Astrocyte (in vitro differentiated cells and primary cell): ENCODE measurements at regions not wholly inside any gene's neighbourhood (a gene's known extent, or its start where the extent isn't known, plus 50 kb on each side); places are given as distances from the start of the nearest gene placed in this dataset.

Experiments
- DNase-seq: peaks from one replicate; pipeline ENCODE4 v3.0.0-alpha.2; 2010; ENCODE audit warnings: low read depth
- FAIRE-seq: peaks from 2 replicates; lab custom pipeline; 2011; peaks lifted over from hg19 to GRCh38; lab: Jason Lieb, UNC
- H2AFZ ChIP-seq: 2 replicates; pipeline ENCODE4 v1.6.0; 2012; ENCODE audit warnings: low read depth, low read length, inconsistent platforms
- H3K27ac ChIP-seq: 2 replicates; pipeline ENCODE4 v1.5.1; 2011; ENCODE audit warnings: low read depth, low read length, inconsistent platforms
- H3K27me3 ChIP-seq: 2 replicates; pipeline ENCODE4 v1.6.0; 2011; ENCODE audit warnings: low read length, inconsistent platforms; ENCODE audit not compliant: insufficient read depth
- H3K36me3 ChIP-seq: 2 replicates; pipeline ENCODE4 v1.5.1; 2011; ENCODE audit warnings: low read length, inconsistent platforms; ENCODE audit not compliant: insufficient read depth
- H3K4me1 ChIP-seq: 2 replicates; pipeline ENCODE4 v1.5.1; 2011; ENCODE audit warnings: low read length, inconsistent platforms; ENCODE audit not compliant: insufficient read depth
- H3K4me2 ChIP-seq: 2 replicates; pipeline ENCODE4 v1.6.0; 2012; ENCODE audit warnings: low read length, inconsistent platforms
- H3K4me3 ChIP-seq: 2 replicates; pipeline ENCODE4 v1.5.1; 2011; ENCODE audit warnings: low read depth, mild to moderate bottlenecking, low read length, inconsistent platforms; ENCODE audit not compliant: insufficient read depth
- H3K79me2 ChIP-seq: 2 replicates; pipeline ENCODE4 v1.6.0; 2012; ENCODE audit warnings: mild to moderate bottlenecking, low read length, inconsistent platforms; ENCODE audit not compliant: insufficient read depth
- H3K9ac ChIP-seq: 2 replicates; pipeline ENCODE4 v1.6.0; 2012; ENCODE audit warnings: mild to moderate bottlenecking, low read length, inconsistent platforms
- H3K9me3 ChIP-seq: 2 replicates; pipeline ENCODE4 v1.5.1; 2012; ENCODE audit warnings: low read depth, mild to moderate bottlenecking, low read length, inconsistent platforms; ENCODE audit not compliant: insufficient read depth
- H4K20me1 ChIP-seq: 2 replicates; pipeline ENCODE4 v1.6.0; 2012; ENCODE audit warnings: low read length, inconsistent platforms; ENCODE audit not compliant: insufficient read depth
- H3K27ac Mint-ChIP-seq: one replicate; pipeline ENCODE4 v1.8.0; 2021; ENCODE audit warnings: mild to moderate bottlenecking, mixed read lengths; ENCODE audit not compliant: unreplicated experiment
- H3K27me3 Mint-ChIP-seq: one replicate; pipeline ENCODE4 v1.8.0; 2021; ENCODE audit warnings: low read depth, mixed read lengths; ENCODE audit not compliant: unreplicated experiment
- H3K36me3 Mint-ChIP-seq: one replicate; pipeline ENCODE4 v1.8.0; 2021; ENCODE audit warnings: low read depth, mixed read lengths; ENCODE audit not compliant: unreplicated experiment
- H3K4me1 Mint-ChIP-seq: one replicate; pipeline ENCODE4 v1.8.0; 2021; ENCODE audit warnings: low read depth, mixed read lengths; ENCODE audit not compliant: unreplicated experiment
- H3K4me3 Mint-ChIP-seq: one replicate; pipeline ENCODE4 v1.8.0; 2021; ENCODE audit warnings: mild to moderate bottlenecking, moderate library complexity, mixed read lengths; ENCODE audit not compliant: unreplicated experiment
- H3K9me3 Mint-ChIP-seq: one replicate; pipeline ENCODE4 v1.8.0; 2021; ENCODE audit warnings: mild to moderate bottlenecking, mixed read lengths; ENCODE audit not compliant: unreplicated experiment
- EZH2 ChIP-seq: IDR thresholded peaks from 2 replicates; pipeline ENCODE4 v1.6.1; 2012; ENCODE audit warnings: mild to moderate bottlenecking, low read length, inconsistent platforms; ENCODE audit not compliant: insufficient read depth
- TF ChIP-seq, protein P1 (sequence below): IDR thresholded peaks from 2 replicates; pipeline ENCODE4 v1.5.1; 2011; ENCODE audit warnings: low read depth, mild to moderate bottlenecking, inconsistent platforms, low read length, moderate library complexity; ENCODE audit not compliant: insufficient read depth

GRCh38 chr2:234326694-234327093 lies 170.2 kb downstream of the ARL4C start:
- Histone ChIP-seq H2AFZ (no peak overlapping the region), H3K27ac (no peak overlapping the region), H3K4me2 (no peak overlapping the region), H3K4me3 (no peak overlapping the region), H3K27me3 (no peaks in the 10 kb centered on the region), H3K36me3 (no peaks in the 10 kb centered on the region), H3K4me1 (no peaks in the 10 kb centered on the region), H3K9me3 (no peaks in the 10 kb centered on the region), H3K79me2 (no peaks in the 10 kb centered on the region), H4K20me1 (no peaks in the 10 kb centered on the region), H3K9ac (no peak overlapping the region)
- peaks cover 6% of the 10 kb centered on the region for H3K27me3 Mint-ChIP-seq
- no peaks in the 10 kb centered on the region for H3K36me3 Mint-ChIP-seq
- FAIRE-seq, result no peak
- no peak overlapping the region for H3K4me3 Mint-ChIP-seq
- no peaks in the 10 kb centered on the region for H3K9me3 Mint-ChIP-seq
- DNase-seq, result no peak
- H3K27ac Mint-ChIP-seq, result no peak overlapping the region
- no peak for TF ChIP-seq EZH2
- TF ChIP-seq, protein P1, sequence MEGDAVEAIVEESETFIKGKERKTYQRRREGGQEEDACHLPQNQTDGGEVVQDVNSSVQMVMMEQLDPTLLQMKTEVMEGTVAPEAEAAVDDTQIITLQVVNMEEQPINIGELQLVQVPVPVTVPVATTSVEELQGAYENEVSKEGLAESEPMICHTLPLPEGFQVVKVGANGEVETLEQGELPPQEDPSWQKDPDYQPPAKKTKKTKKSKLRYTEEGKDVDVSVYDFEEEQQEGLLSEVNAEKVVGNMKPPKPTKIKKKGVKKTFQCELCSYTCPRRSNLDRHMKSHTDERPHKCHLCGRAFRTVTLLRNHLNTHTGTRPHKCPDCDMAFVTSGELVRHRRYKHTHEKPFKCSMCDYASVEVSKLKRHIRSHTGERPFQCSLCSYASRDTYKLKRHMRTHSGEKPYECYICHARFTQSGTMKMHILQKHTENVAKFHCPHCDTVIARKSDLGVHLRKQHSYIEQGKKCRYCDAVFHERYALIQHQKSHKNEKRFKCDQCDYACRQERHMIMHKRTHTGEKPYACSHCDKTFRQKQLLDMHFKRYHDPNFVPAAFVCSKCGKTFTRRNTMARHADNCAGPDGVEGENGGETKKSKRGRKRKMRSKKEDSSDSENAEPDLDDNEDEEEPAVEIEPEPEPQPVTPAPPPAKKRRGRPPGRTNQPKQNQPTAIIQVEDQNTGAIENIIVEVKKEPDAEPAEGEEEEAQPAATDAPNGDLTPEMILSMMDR, result no peak
- peaks cover 1% of the 10 kb centered on the region for H3K4me1 Mint-ChIP-seq

DNA sequence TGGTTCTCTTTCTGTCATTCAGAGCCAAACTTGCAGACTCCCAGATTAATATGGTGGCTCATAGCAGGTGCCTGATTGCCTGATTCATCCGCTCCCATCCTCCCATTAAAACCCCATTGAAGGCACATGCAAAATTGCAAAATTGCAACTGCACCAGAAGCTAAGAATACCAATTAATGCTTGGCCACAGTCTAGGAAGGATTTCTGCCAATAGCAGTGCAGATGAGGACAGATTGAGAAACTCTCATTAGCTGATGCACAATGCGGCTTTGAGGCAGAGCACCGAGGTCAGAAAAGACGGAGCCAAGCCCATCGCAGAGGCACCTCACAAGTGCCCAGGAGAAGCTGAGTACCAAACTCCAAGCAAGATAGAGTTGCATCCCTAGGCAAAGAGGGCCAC lies 172.8 kb downstream of the ARL4C start:
- DNase-seq, result no peak
- Mint-ChIP-seq H3K9me3 (no peaks in the 10 kb centered on the region), H3K36me3 (no peaks in the 10 kb centered on the region), H3K27ac (no peak overlapping the region), H3K27me3 (peaks cover 6% of the 10 kb centered on the region), H3K4me1 (no peaks in the 10 kb centered on the region), H3K4me3 (no peak overlapping the region)
- H3K36me3 ChIP-seq, result no peaks in the 10 kb centered on the region
- no peaks in the 10 kb centered on the region for H3K9me3 ChIP-seq
- H3K4me3 ChIP-seq, result no peak overlapping the region
- H4K20me1 ChIP-seq, result no peaks in the 10 kb centered on the region
- TF ChIP-seq, protein P1, result no peak
- TF ChIP-seq EZH2, result no peak
- H3K79me2 ChIP-seq, result no peaks in the 10 kb centered on the region
- H3K9ac ChIP-seq, result no peak overlapping the region
- H3K4me1 ChIP-seq, result no peaks in the 10 kb centered on the region
- no peak for FAIRE-seq
- H3K4me2 ChIP-seq, result no peak overlapping the region
- H2AFZ ChIP-seq, result no peak overlapping the region
- no peak overlapping the region for H3K27ac ChIP-seq
- H3K27me3 ChIP-seq, result no peaks in the 10 kb centered on the region

- Histone ChIP-seq H3K4me3 (no peak overlapping the region), H3K79me2 (no peaks in the 10 kb centered on the region), H4K20me1 (no peaks in the 10 kb centered on the region), H3K4me2 (no peak overlapping the region), H3K4me1 (no peaks in the 10 kb centered on the region), H2AFZ (no peak overlapping the region), H3K27ac (no peak overlapping the region), H3K9ac (no peak overlapping the region), H3K36me3 (no peaks in the 10 kb centered on the region), H3K9me3 (no peaks in the 10 kb centered on the region), H3K27me3 (no peaks in the 10 kb centered on the region)
- Mint-ChIP-seq H3K27ac (no peak overlapping the region), H3K4me3 (no peak overlapping the region), H3K9me3 (no peaks in the 10 kb centered on the region), H3K36me3 (no peaks in the 10 kb centered on the region), H3K4me1 (no peaks in the 10 kb centered on the region), H3K27me3 (peaks cover 2% of the 10 kb centered on the region)
- TF ChIP-seq, protein P1, result no peak
- TF ChIP-seq EZH2, result no peak
- DNase-seq (no peak), FAIRE-seq (no peak)
Measured at GRCh38 chr2:234322766-234323465, 174.0 kb downstream of the ARL4C start.
